WTC11 (cell line): ENCODE measurements at regions not wholly inside any gene's neighbourhood (a gene's known extent, or its start where the extent isn't known, plus 50 kb on each side); places are given as distances from the start of the nearest gene placed in this dataset.

Experiments used
- CBFB ChIP-seq: sonication (generic); formaldehyde crosslinking; IDR thresholded peaks from 2 replicates; pipeline ENCODE4 v1.8.1; 2022; ENCODE audit warnings: mild to moderate bottlenecking, low read depth, missing genetic modification reagents
- CREB1 ChIP-seq: sonication (generic); formaldehyde crosslinking; IDR thresholded peaks from 2 replicates; pipeline ENCODE4 v1.8.0; 2023; ENCODE audit warnings: mild to moderate bottlenecking, missing genetic modification reagents
- CREM ChIP-seq: sonication (generic); formaldehyde crosslinking; IDR thresholded peaks from 2 replicates; pipeline ENCODE4 v1.8.1; 2022; ENCODE audit warnings: mild to moderate bottlenecking, missing genetic modification reagents, moderate library complexity
- E2F5 ChIP-seq: sonication (generic); formaldehyde crosslinking; IDR thresholded peaks from 2 replicates; pipeline ENCODE4 v1.8.1; 2022; ENCODE audit warnings: mild to moderate bottlenecking, moderate library complexity, missing genetic modification reagents
- FOXJ3 ChIP-seq: sonication (generic); formaldehyde crosslinking; IDR thresholded peaks from 2 replicates; pipeline ENCODE4 v1.9.0; 2021; ENCODE audit warnings: missing genetic modification reagents, mild to moderate bottlenecking, borderline replicate concordance
- GTF2I ChIP-seq: fragments of 250-450 bp; sonication (Bioruptor Pico); conservative IDR thresholded peaks from 2 replicates; pipeline ENCODE4 v1.4.0; 2021; ENCODE audit warnings: mild to moderate bottlenecking
- HMGA2 ChIP-seq: fragments of 250-450 bp; sonication (Bioruptor Pico); IDR thresholded peaks from 2 replicates; pipeline ENCODE4 v1.4.0; 2021; ENCODE audit warnings: mild to moderate bottlenecking, moderate library complexity
- HMGXB4 ChIP-seq: sonication (generic); formaldehyde crosslinking; IDR thresholded peaks from 2 replicates; pipeline ENCODE4 v1.8.1; 2023; ENCODE audit warnings: mild to moderate bottlenecking, moderate library complexity, missing genetic modification reagents
- IRF2 ChIP-seq: sonication (generic); formaldehyde crosslinking; IDR thresholded peaks from 2 replicates; pipeline ENCODE4 v1.8.0; 2022; ENCODE audit warnings: low read depth, missing genetic modification reagents, borderline replicate concordance
- JUN ChIP-seq: sonication (generic); formaldehyde crosslinking; IDR thresholded peaks from 2 replicates; pipeline ENCODE4 v1.8.0; 2023; ENCODE audit warnings: mild to moderate bottlenecking, missing genetic modification reagents
- NR1H2 ChIP-seq: sonication (generic); formaldehyde crosslinking; IDR thresholded peaks from 2 replicates; pipeline ENCODE4 v1.9.0; 2021; ENCODE audit warnings: mild to moderate bottlenecking, moderate library complexity, missing genetic modification reagents
- PRRX2 ChIP-seq: fragments of 250-450 bp; sonication (Bioruptor Pico); IDR thresholded peaks from 2 replicates; pipeline ENCODE4 v1.8.0; 2021; ENCODE audit warnings: mild to moderate bottlenecking
- SMAD4 ChIP-seq: sonication (generic); formaldehyde crosslinking; IDR thresholded peaks from 2 replicates; pipeline ENCODE4 v1.8.0; 2022; ENCODE audit warnings: mild to moderate bottlenecking, missing genetic modification reagents
- SOX15 ChIP-seq: fragments of 250-450 bp; sonication (Bioruptor Pico); IDR thresholded peaks from 2 replicates; pipeline ENCODE4 v1.9.0; 2021; ENCODE audit warnings: mild to moderate bottlenecking
- SP1 ChIP-seq: sonication (generic); formaldehyde crosslinking; conservative IDR thresholded peaks from 2 replicates; pipeline ENCODE4 v1.8.1; 2022; ENCODE audit warnings: missing genetic modification reagents
- TP53 ChIP-seq: sonication (generic); formaldehyde crosslinking; IDR thresholded peaks from 2 replicates; pipeline ENCODE4 v1.8.1; 2023; ENCODE audit warnings: mild to moderate bottlenecking, missing genetic modification reagents
- ZMAT4 ChIP-seq: fragments of 250-450 bp; sonication (Bioruptor Pico); IDR thresholded peaks from 2 replicates; pipeline ENCODE4 v1.9.0; 2021; ENCODE audit warnings: mild to moderate bottlenecking
- ZNF121 ChIP-seq: sonication (generic); formaldehyde crosslinking; IDR thresholded peaks from 2 replicates; pipeline ENCODE4 v1.8.0; 2023; ENCODE audit warnings: missing genetic modification reagents
- ZNF219 ChIP-seq: sonication (generic); formaldehyde crosslinking; IDR thresholded peaks from 2 replicates; pipeline ENCODE4 v1.8.0; 2023; ENCODE audit warnings: missing genetic modification reagents, mild to moderate bottlenecking, borderline replicate concordance
- ZNF232 ChIP-seq: sonication (generic); formaldehyde crosslinking; IDR thresholded peaks from 2 replicates; pipeline ENCODE4 v1.8.0; 2022; ENCODE audit warnings: mild to moderate bottlenecking, missing genetic modification reagents
- ZNF423 ChIP-seq: fragments of 250-450 bp; sonication (Bioruptor Pico); IDR thresholded peaks from 2 replicates; pipeline ENCODE4 v2.1.2; 2022; ENCODE audit warnings: mild to moderate bottlenecking, moderate library complexity
- TF ChIP-seq, protein P1 (sequence below): fragments of 250-450 bp; sonication (Bioruptor Pico); IDR thresholded peaks from 2 replicates; pipeline ENCODE4 v2.1.2; 2022; ENCODE audit warnings: mild to moderate bottlenecking, moderate library complexity
- TF ChIP-seq, protein P2 (sequence below): sonication (generic); formaldehyde crosslinking; IDR thresholded peaks from 2 replicates; pipeline ENCODE4 v1.8.0; 2023; ENCODE audit warnings: mild to moderate bottlenecking, missing genetic modification reagents
- TF ChIP-seq, protein P3 (sequence below): fragments of 200-600 bp; IDR thresholded peaks from 2 replicates; pipeline ENCODE4 v1.8.0; 2022; ENCODE audit warnings: antibody characterized with exemption
- TF ChIP-seq, protein P4 (sequence below): sonication (generic); formaldehyde crosslinking; IDR thresholded peaks from 2 replicates; pipeline ENCODE4 v1.8.0; 2022; ENCODE audit warnings: mild to moderate bottlenecking, missing genetic modification reagents
- TF ChIP-seq, protein P5 (sequence below): sonication (generic); formaldehyde crosslinking; IDR thresholded peaks from 2 replicates; pipeline ENCODE4 v1.8.1; 2023; ENCODE audit warnings: mild to moderate bottlenecking, missing genetic modification reagents

DNA sequence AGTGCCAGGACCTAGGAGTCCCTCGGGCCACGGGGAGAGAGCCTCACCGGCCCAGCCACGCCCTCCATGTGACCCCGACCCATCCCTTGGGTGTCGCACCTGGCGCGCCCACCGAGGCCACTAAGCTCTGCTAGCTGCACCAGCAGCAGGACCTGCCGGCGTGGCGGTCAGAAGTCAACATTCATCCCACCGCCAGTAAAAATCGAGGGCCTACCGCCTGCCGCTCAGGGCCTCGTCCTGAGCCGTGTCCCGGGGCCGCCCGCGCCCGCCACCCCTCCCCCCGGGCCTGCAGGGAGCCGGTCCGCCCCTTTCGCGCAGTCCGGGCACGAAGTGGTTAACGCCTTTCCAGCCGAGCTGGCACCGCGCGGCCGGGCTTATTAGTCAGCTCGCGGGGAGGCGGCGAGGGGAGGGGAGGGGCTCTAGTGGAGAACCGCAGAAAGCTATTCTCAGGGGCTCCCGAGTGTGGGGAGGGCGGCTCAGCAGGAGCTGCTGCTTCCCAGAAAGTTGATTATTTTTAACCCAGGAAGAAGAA lies 124.4 kb downstream of the C9orf50 start (continued):
- TF ChIP-seq HMGXB4 (CRISPR knock-in tag) (peak; percentile 23; the same call in 1 of the 2 replicates), ZNF121 (no peak), SMAD4 (CRISPR knock-in tag) (no peak), ZNF423 (CRISPR knock-in tag) (peak; percentile 51), CREM (CRISPR knock-in tag) (no peak), ZNF232 (CRISPR knock-in tag) (no peak), PRRX2 (CRISPR knock-in tag) (no peak), FOXJ3 (CRISPR knock-in tag) (no peak), ZNF219 (CRISPR knock-in tag) (peak; percentile 53; the same call in 1 of the 2 replicates), CREB1 (no peak), HMGA2 (CRISPR knock-in tag) (no peak), NR1H2 (CRISPR knock-in tag) (no peak), CBFB (CRISPR knock-in tag) (0 out of 2 replicates have a peak, but pooled peaks have one; percentile 37), E2F5 (CRISPR knock-in tag) (peak; percentile 44; the same call in 1 of the 2 replicates), JUN (CRISPR knock-in tag) (no peak), ZMAT4 (CRISPR knock-in tag) (no peak), SOX15 (CRISPR knock-in tag) (no peak), TP53 (CRISPR knock-in tag) (no peak), IRF2 (CRISPR knock-in tag) (no peak), SP1 (CRISPR knock-in tag) (peak; percentile 67; the same call in 1 of the 2 replicates), GTF2I (no peak)
- TF ChIP-seq, protein P1, sequence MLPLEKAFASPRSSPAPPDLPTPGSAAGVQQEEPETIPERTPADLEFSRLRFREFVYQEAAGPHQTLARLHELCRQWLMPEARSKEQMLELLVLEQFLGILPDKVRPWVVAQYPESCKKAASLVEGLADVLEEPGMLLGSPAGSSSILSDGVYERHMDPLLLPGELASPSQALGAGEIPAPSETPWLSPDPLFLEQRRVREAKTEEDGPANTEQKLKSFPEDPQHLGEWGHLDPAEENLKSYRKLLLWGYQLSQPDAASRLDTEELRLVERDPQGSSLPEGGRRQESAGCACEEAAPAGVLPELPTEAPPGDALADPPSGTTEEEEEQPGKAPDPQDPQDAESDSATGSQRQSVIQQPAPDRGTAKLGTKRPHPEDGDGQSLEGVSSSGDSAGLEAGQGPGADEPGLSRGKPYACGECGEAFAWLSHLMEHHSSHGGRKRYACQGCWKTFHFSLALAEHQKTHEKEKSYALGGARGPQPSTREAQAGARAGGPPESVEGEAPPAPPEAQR (CRISPR knock-in tag): no peak
- TF ChIP-seq, protein P2, sequence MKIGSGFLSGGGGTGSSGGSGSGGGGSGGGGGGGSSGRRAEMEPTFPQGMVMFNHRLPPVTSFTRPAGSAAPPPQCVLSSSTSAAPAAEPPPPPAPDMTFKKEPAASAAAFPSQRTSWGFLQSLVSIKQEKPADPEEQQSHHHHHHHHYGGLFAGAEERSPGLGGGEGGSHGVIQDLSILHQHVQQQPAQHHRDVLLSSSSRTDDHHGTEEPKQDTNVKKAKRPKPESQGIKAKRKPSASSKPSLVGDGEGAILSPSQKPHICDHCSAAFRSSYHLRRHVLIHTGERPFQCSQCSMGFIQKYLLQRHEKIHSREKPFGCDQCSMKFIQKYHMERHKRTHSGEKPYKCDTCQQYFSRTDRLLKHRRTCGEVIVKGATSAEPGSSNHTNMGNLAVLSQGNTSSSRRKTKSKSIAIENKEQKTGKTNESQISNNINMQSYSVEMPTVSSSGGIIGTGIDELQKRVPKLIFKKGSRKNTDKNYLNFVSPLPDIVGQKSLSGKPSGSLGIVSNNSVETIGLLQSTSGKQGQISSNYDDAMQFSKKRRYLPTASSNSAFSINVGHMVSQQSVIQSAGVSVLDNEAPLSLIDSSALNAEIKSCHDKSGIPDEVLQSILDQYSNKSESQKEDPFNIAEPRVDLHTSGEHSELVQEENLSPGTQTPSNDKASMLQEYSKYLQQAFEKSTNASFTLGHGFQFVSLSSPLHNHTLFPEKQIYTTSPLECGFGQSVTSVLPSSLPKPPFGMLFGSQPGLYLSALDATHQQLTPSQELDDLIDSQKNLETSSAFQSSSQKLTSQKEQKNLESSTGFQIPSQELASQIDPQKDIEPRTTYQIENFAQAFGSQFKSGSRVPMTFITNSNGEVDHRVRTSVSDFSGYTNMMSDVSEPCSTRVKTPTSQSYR (CRISPR knock-in tag): peak; percentile 74
- TF ChIP-seq, protein P3, sequence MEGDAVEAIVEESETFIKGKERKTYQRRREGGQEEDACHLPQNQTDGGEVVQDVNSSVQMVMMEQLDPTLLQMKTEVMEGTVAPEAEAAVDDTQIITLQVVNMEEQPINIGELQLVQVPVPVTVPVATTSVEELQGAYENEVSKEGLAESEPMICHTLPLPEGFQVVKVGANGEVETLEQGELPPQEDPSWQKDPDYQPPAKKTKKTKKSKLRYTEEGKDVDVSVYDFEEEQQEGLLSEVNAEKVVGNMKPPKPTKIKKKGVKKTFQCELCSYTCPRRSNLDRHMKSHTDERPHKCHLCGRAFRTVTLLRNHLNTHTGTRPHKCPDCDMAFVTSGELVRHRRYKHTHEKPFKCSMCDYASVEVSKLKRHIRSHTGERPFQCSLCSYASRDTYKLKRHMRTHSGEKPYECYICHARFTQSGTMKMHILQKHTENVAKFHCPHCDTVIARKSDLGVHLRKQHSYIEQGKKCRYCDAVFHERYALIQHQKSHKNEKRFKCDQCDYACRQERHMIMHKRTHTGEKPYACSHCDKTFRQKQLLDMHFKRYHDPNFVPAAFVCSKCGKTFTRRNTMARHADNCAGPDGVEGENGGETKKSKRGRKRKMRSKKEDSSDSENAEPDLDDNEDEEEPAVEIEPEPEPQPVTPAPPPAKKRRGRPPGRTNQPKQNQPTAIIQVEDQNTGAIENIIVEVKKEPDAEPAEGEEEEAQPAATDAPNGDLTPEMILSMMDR: no peak
- TF ChIP-seq, protein P4, sequence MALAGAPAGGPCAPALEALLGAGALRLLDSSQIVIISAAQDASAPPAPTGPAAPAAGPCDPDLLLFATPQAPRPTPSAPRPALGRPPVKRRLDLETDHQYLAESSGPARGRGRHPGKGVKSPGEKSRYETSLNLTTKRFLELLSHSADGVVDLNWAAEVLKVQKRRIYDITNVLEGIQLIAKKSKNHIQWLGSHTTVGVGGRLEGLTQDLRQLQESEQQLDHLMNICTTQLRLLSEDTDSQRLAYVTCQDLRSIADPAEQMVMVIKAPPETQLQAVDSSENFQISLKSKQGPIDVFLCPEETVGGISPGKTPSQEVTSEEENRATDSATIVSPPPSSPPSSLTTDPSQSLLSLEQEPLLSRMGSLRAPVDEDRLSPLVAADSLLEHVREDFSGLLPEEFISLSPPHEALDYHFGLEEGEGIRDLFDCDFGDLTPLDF: no peak
- TF ChIP-seq, protein P5, sequence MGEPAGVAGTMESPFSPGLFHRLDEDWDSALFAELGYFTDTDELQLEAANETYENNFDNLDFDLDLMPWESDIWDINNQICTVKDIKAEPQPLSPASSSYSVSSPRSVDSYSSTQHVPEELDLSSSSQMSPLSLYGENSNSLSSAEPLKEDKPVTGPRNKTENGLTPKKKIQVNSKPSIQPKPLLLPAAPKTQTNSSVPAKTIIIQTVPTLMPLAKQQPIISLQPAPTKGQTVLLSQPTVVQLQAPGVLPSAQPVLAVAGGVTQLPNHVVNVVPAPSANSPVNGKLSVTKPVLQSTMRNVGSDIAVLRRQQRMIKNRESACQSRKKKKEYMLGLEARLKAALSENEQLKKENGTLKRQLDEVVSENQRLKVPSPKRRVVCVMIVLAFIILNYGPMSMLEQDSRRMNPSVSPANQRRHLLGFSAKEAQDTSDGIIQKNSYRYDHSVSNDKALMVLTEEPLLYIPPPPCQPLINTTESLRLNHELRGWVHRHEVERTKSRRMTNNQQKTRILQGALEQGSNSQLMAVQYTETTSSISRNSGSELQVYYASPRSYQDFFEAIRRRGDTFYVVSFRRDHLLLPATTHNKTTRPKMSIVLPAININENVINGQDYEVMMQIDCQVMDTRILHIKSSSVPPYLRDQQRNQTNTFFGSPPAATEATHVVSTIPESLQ (CRISPR knock-in tag): no peak
